ENCODE measurements at regions not wholly inside any gene's neighbourhood (a gene's known extent, or its start where the extent isn't known, plus 50 kb on each side); places are given as distances from the start of the nearest gene placed in this dataset.

DNA sequence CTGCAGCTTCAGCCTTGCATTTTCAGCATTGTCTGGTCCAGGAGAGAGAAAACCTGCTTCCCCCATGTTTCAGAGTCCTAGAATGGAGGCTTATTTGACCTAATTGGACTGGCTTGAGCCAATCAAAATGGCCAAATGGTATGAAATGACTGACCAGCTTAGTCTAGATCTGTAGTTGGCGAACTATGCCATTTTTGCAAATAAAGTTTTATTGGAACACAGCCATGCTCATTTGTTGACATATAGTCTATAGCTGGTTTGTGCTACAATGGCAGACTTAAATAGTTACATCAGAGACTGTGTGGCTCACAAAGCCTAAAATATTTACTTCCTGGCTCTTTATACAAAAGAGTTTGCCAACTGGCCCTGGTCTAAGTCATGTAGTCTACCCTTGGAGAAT is 180.8 kb downstream of the HS3ST3B1 start:
- DNase-seq (ENCODE audit: low read depth) = no peak

GRCh38 chr17:14474591-14474990 is 173.7 kb downstream of the HS3ST3B1 start:
- DNase-seq (ENCODE audit: low read depth) = peak; percentile 6

DNA sequence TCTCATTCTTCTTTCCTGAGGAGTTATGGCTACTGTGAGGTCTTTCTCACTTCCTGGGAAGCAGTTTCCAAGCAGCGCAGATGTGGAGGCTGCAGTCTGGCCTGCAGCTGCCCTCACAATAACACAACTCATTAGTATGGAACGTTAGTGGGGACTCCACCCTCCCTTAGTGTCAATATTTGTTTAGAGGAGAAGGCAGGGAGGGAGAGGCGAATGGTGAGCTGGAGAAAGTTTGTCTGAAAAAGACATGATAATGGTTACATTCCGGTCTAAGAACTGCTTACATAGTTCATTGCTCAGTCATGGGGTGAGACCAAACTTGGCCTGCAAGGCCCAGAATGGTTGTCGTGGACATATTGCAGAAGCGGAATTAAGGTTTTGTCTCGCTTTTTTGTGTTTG is 170.2 kb downstream of the HS3ST3B1 start:
- peak; percentile 52 for DNase-seq (ENCODE audit: low read depth)

GRCh38 chr17:14470417-14470816 is 169.5 kb downstream of the HS3ST3B1 start:
- no peak for DNase-seq (ENCODE audit: low read depth)

DNA sequence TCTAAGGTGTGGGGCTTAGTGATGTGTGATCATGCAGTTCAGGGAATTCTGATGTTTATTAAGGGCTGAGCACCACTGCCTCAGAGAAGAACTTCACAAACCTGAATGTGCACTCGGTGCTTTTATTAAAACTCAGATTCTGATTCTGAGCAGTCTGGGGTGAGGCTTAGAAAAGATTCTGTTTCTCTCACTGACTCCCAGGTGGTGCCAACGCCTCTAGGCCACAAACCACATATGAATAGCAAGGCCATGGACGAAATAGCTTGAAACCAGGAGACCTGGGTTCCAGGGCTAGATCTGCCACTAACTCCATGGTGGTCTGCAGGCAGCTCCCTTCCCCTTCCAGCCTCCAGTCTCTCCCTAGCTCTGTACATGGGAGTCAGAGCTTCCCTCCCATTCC is 169.1 kb downstream of the HS3ST3B1 start:
- no peak for DNase-seq (ENCODE audit: low read depth)

DNA sequence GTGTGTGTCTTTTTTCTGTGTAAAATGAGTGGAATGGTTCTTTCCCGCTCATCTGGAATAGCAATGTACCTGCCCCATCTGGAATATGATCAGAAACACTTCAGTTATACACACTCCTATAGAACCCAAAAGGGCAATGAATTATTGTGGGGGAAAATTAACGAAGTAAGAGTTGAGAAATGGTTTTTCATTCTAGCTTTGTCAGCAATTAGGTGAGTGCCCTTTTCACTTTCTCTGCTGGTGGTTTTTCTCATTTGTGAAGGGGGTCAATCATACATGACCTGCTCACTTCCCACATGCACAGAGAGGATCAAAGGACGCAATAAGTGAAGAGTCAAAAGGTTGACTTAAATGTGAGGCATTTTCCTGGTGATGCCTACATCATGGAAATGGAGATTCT is 168.0 kb downstream of the HS3ST3B1 start:
- no peak for DNase-seq (ENCODE audit: low read depth)

GRCh38 chr17:14461227-14461548 is 160.3 kb downstream of the HS3ST3B1 start:
- no peak for DNase-seq (ENCODE audit: low read depth)

GRCh38 chr17:14460516-14461226 is 159.8 kb downstream of the HS3ST3B1 start:
- DNase-seq (ENCODE audit: low read depth) = no peak

GRCh38 chr17:14459955-14460354 is 159.1 kb downstream of the HS3ST3B1 start:
- DNase-seq (ENCODE audit: low read depth) = no peak

- DNase-seq (ENCODE audit: low read depth) = no peak
These were observed 157.8 kb downstream of the HS3ST3B1 start for GRCh38 chr17:14458724-14459123.

DNA sequence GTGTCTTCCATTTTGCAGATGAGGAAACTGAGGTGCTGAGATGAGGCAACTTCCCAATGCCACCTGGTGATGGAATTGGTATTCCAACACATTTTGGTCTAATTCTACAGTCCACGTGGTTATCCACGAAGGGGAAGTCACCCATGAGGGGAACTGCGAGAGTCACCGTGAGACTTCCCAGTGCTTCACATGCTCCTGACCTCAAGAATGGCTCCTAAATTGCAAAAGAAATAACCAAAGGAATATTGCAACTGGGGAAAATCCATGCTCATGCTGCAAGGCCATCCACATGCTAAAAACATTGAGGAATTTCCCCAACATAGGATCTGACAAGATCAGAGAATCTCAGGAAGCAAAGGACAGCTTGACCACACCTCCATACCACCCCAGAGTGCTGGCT is 153.9 kb downstream of the HS3ST3B1 start:
- no peak for DNase-seq (ENCODE audit: low read depth)

- no peak for DNase-seq (ENCODE audit: low read depth)
These were observed 152.0 kb downstream of the HS3ST3B1 start for GRCh38 chr17:14452856-14453255.

GRCh38 chr17:14451729-14452191 is 150.9 kb downstream of the HS3ST3B1 start:
- DNase-seq (ENCODE audit: low read depth) = no peak

- DNase-seq (ENCODE audit: low read depth) = no peak
These were observed 147.9 kb downstream of the HS3ST3B1 start for GRCh38 chr17:14448818-14449217.

GRCh38 chr17:14446825-14447224 is 145.9 kb downstream of the HS3ST3B1 start:
- no peak for DNase-seq (ENCODE audit: low read depth)

- DNase-seq (ENCODE audit: low read depth) = no peak
These were observed 144.0 kb downstream of the HS3ST3B1 start for GRCh38 chr17:14444915-14445314.

GRCh38 chr17:14442798-14443528 is 142.1 kb downstream of the HS3ST3B1 start:
- DNase-seq (ENCODE audit: low read depth) = no peak

DNA sequence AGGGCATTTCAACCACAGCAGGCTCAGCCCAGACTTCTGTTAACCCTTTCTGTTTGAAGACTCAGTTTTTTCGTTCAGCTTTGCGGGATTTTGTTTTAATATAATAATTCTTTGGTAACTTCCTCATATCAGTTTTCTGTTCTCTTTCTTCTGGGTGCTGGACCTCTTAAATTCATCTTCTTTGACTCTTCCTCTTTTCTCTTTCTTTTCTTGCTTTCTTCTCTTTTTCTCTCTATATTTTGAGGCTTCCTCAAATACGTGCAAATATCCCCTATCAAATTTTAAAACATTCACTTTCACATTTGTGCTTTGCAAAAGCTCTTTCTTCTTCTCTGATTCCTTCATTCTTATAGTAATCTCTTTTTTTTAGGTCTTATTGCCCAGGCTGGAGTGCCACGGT is 136.3 kb downstream of the HS3ST3B1 start:
- no peak for DNase-seq (ENCODE audit: low read depth)

DNA sequence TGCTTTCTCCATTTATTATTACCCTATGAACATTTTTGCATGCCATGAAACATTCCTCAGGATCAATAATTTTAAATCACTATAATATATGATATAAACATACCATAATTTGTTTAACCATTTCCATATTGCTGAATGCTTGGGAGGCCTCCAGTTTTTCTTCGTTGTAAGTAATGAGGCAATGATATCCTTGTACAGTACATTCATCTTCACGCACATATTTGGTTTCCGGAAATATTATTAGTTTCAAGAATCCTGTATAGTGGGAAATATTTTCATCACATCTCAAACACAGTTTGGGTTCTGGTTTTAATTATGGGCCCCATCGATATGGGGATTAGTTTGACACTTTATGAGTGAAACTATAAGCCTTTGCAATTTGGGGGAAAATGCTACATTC is 135.4 kb downstream of the HS3ST3B1 start:
- no peak for DNase-seq (ENCODE audit: low read depth)

GRCh38 chr17:14434506-14434905 is 133.6 kb downstream of the HS3ST3B1 start:
- DNase-seq (ENCODE audit: low read depth) = no peak

DNA sequence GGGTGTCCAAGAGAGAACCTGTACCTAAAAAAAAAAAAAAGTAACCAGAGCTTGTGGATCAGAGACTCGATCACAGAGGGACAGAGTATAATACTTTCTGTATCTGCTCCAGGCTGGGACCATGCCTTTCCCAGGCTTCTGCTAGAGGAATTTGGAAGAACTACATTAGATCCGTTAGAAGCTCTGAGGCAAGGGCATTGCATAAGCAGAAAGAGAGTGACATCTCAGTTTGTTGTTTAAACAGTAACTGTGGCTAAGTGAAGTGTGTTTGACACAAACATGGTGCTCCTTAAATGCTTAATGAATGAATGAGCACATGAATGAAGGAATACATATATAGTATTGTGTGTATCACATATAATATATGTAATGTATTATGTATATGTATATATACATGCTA is 131.2 kb downstream of the HS3ST3B1 start:
- DNase-seq (ENCODE audit: low read depth) = no peak

GRCh38 chr17:14429084-14429483 is 128.2 kb downstream of the HS3ST3B1 start:
- DNase-seq (ENCODE audit: low read depth) = no peak

DNA sequence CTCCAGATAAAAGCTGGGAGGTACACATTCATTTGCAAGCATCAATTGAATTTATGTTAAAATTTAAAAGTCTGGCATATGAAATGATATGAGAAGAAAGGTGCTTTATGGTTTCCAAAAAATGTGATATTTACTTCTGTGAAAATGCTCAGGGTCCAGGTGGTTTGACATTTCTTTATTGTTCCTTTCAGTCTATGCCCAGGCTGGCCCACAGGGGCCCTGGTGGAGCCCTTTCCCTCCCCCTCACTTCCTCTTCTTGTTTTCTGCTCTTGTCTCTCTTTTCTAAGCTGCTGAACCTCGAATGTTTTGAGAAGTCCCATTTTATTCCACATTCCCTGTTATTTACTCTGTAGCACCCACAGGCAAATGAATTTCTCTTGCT is 127.8 kb downstream of the HS3ST3B1 start:
- DNase-seq (ENCODE audit: low read depth) = no peak

All from ELR (cell line).